Activated CD8-positive, alpha-beta memory T cell treated with anti-CD3 and anti-CD28 coated beads, Interleukin-2, amount 10 ng/mL, durations not matched to agents 7 days and 5 days (primary cell): ENCODE measurements at regions not wholly inside any gene's neighbourhood (a gene's known extent, or its start where the extent isn't known, plus 50 kb on each side); places are given as distances from the start of the nearest gene placed in this dataset.

Experiments
- ATAC-seq: fragments of 150-1000 bp; cut with Tn5 transposase; one replicate; pipeline ENCODE4 v1.10.0; 2021; ENCODE audit warnings: moderate library complexity
- CTCF ChIA-PET: fragments of 350-600 bp; sonication (Branson Sonifier 250); formaldehyde crosslinking; loops from one replicate; lab custom pipeline; 2021; ENCODE audit warnings: antibody characterized with exemption; lab: Charles Lee
- DNase-seq: peaks from one replicate; pipeline ENCODE4 v3.0.0-alpha.2; 2020
- H3K27ac Mint-ChIP-seq: one replicate; pipeline ENCODE4 v1.8.0; 2021; ENCODE audit warnings: mild to moderate bottlenecking, mixed read lengths
- H3K27me3 Mint-ChIP-seq: one replicate; pipeline ENCODE4 v1.8.0; 2021; ENCODE audit warnings: mixed read lengths
- H3K36me3 Mint-ChIP-seq: one replicate; pipeline ENCODE4 v1.8.0; 2021; ENCODE audit warnings: mild to moderate bottlenecking, mixed read lengths
- H3K4me1 Mint-ChIP-seq: one replicate; pipeline ENCODE4 v1.8.0; 2021; ENCODE audit warnings: mixed read lengths
- H3K4me3 Mint-ChIP-seq: one replicate; pipeline ENCODE4 v1.8.0; 2021; ENCODE audit warnings: mild to moderate bottlenecking, moderate library complexity, mixed read lengths
- H3K9me3 Mint-ChIP-seq: one replicate; pipeline ENCODE4 v1.8.0; 2022; ENCODE audit warnings: low read depth, mixed read lengths

- H3K27me3 Mint-ChIP-seq = peaks cover 52% of the 10 kb centered on the region
- H3K36me3 Mint-ChIP-seq = no peaks in the 10 kb centered on the region
- no peaks in the 10 kb centered on the region for H3K4me1 Mint-ChIP-seq
- H3K9me3 Mint-ChIP-seq = no peaks in the 10 kb centered on the region
- H3K4me3 Mint-ChIP-seq = no peak overlapping the region
- CTCF ChIA-PET = no interaction called here
- no peak overlapping the region for H3K27ac Mint-ChIP-seq
- no peak for DNase-seq
- ATAC-seq = no peak
Measured at GRCh38 chr3:40990062-40990456, 209.2 kb upstream of the CTNNB1 start.

- H3K27ac Mint-ChIP-seq = no peak overlapping the region
- DNase-seq = no peak
- no peaks in the 10 kb centered on the region for H3K36me3 Mint-ChIP-seq
- H3K9me3 Mint-ChIP-seq = no peaks in the 10 kb centered on the region
- CTCF ChIA-PET = no interaction called here
- H3K4me3 Mint-ChIP-seq = no peak overlapping the region
- no peak for ATAC-seq
- peaks cover 42% of the 10 kb centered on the region for H3K27me3 Mint-ChIP-seq
- no peaks in the 10 kb centered on the region for H3K4me1 Mint-ChIP-seq
Measured at GRCh38 chr3:40992023-40992422, 207.3 kb upstream of the CTNNB1 start.

- H3K27ac Mint-ChIP-seq = no peak overlapping the region
- H3K4me1 Mint-ChIP-seq = no peaks in the 10 kb centered on the region
- DNase-seq (no peak), ATAC-seq (no peak)
- no peak overlapping the region for H3K4me3 Mint-ChIP-seq
- peaks cover 29% of the 10 kb centered on the region for H3K27me3 Mint-ChIP-seq
- no peaks in the 10 kb centered on the region for H3K36me3 Mint-ChIP-seq
- CTCF ChIA-PET = no interaction called here
- no peaks in the 10 kb centered on the region for H3K9me3 Mint-ChIP-seq
Measured at GRCh38 chr3:40994611-40995010, 204.7 kb upstream of the CTNNB1 start.

GRCh38 chr3:40995271-40995670 lies 204.0 kb upstream of the CTNNB1 start:
- peaks cover 30% of the 10 kb centered on the region for H3K27me3 Mint-ChIP-seq
- CTCF ChIA-PET = no interaction called here

GRCh38 chr3:40996382-40996781 lies 202.9 kb upstream of the CTNNB1 start:
- no peaks in the 10 kb centered on the region for H3K36me3 Mint-ChIP-seq
- CTCF ChIA-PET = no interaction called here

More at GRCh38 chr3:40995271-40995670, 204.0 kb upstream of the CTNNB1 start:
- Mint-ChIP-seq H3K4me3 (no peak overlapping the region), H3K4me1 (no peaks in the 10 kb centered on the region), H3K9me3 (no peaks in the 10 kb centered on the region), H3K27ac (no peak overlapping the region), H3K36me3 (no peaks in the 10 kb centered on the region)
- no peak for DNase-seq
- no peak for ATAC-seq

GRCh38 chr3:40996827-40997710 lies 202.2 kb upstream of the CTNNB1 start:
- Mint-ChIP-seq H3K27me3 (peaks cover 36% of the 10 kb centered on the region), H3K9me3 (no peaks in the 10 kb centered on the region), H3K4me1 (no peaks in the 10 kb centered on the region), H3K27ac (no peak overlapping the region), H3K4me3 (no peak overlapping the region), H3K36me3 (no peaks in the 10 kb centered on the region)
- DNase-seq (no peak), ATAC-seq (no peak)
- CTCF ChIA-PET = no interaction called here

More at GRCh38 chr3:40996382-40996781, 202.9 kb upstream of the CTNNB1 start:
- Mint-ChIP-seq H3K27ac (no peak overlapping the region), H3K9me3 (no peaks in the 10 kb centered on the region), H3K4me1 (no peaks in the 10 kb centered on the region), H3K27me3 (peaks cover 36% of the 10 kb centered on the region), H3K4me3 (no peak overlapping the region)
- DNase-seq (no peak), ATAC-seq (no peak)

- DNase-seq = no peak
- CTCF ChIA-PET = no interaction called here
- Mint-ChIP-seq H3K27ac (no peak overlapping the region), H3K36me3 (no peaks in the 10 kb centered on the region), H3K4me1 (no peaks in the 10 kb centered on the region), H3K9me3 (no peaks in the 10 kb centered on the region), H3K4me3 (no peak overlapping the region), H3K27me3 (peaks cover 37% of the 10 kb centered on the region)
- ATAC-seq = no peak
Measured at GRCh38 chr3:40997711-40998519, 201.4 kb upstream of the CTNNB1 start.

- DNase-seq (no peak), ATAC-seq (no peak)
- CTCF ChIA-PET = no interaction called here
- Mint-ChIP-seq H3K27ac (no peak overlapping the region), H3K9me3 (no peaks in the 10 kb centered on the region), H3K4me3 (no peak overlapping the region), H3K36me3 (no peaks in the 10 kb centered on the region), H3K27me3 (peaks cover 35% of the 10 kb centered on the region), H3K4me1 (no peaks in the 10 kb centered on the region)
Measured at GRCh38 chr3:40999682-41000081, 199.6 kb upstream of the CTNNB1 start.

- H3K27me3 Mint-ChIP-seq = peaks cover 40% of the 10 kb centered on the region
- H3K9me3 Mint-ChIP-seq = no peaks in the 10 kb centered on the region
- no peaks in the 10 kb centered on the region for H3K36me3 Mint-ChIP-seq
- no peak overlapping the region for H3K4me3 Mint-ChIP-seq
- H3K27ac Mint-ChIP-seq = no peak overlapping the region
- CTCF ChIA-PET = no interaction called here
- DNase-seq = no peak
- no peaks in the 10 kb centered on the region for H3K4me1 Mint-ChIP-seq
- ATAC-seq = no peak
Measured at GRCh38 chr3:41000471-41000870, 198.8 kb upstream of the CTNNB1 start.

GRCh38 chr3:41001556-41001955 lies 197.7 kb upstream of the CTNNB1 start:
- Mint-ChIP-seq H3K36me3 (no peaks in the 10 kb centered on the region), H3K4me1 (no peaks in the 10 kb centered on the region), H3K9me3 (no peaks in the 10 kb centered on the region), H3K4me3 (no peak overlapping the region), H3K27me3 (peaks cover 42% of the 10 kb centered on the region), H3K27ac (no peak overlapping the region)
- ATAC-seq = no peak
- CTCF ChIA-PET = no interaction called here
- DNase-seq = no peak

GRCh38 chr3:41002104-41002503 lies 197.2 kb upstream of the CTNNB1 start:
- CTCF ChIA-PET = no interaction called here
- no peak overlapping the region for H3K27ac Mint-ChIP-seq

GRCh38 chr3:41007399-41007798 lies 191.9 kb upstream of the CTNNB1 start:
- DNase-seq (no peak), ATAC-seq (no peak)
- CTCF ChIA-PET = no interaction called here
- H3K27ac Mint-ChIP-seq = no peak overlapping the region
- no peaks in the 10 kb centered on the region for H3K36me3 Mint-ChIP-seq
- H3K27me3 Mint-ChIP-seq = peaks cover 39% of the 10 kb centered on the region
- H3K9me3 Mint-ChIP-seq = peaks cover 5% of the 10 kb centered on the region
- H3K4me1 Mint-ChIP-seq = no peaks in the 10 kb centered on the region
- H3K4me3 Mint-ChIP-seq = no peak overlapping the region

More at GRCh38 chr3:41002104-41002503, 197.2 kb upstream of the CTNNB1 start:
- H3K27me3 Mint-ChIP-seq = peaks cover 47% of the 10 kb centered on the region
- no peaks in the 10 kb centered on the region for H3K36me3 Mint-ChIP-seq
- no peaks in the 10 kb centered on the region for H3K4me1 Mint-ChIP-seq
- no peaks in the 10 kb centered on the region for H3K9me3 Mint-ChIP-seq
- H3K4me3 Mint-ChIP-seq = no peak overlapping the region
- ATAC-seq (no peak), DNase-seq (no peak)

- Mint-ChIP-seq H3K27ac (no peak overlapping the region), H3K36me3 (no peaks in the 10 kb centered on the region), H3K27me3 (peaks cover 24% of the 10 kb centered on the region), H3K4me1 (no peaks in the 10 kb centered on the region), H3K9me3 (peaks cover 5% of the 10 kb centered on the region), H3K4me3 (no peak overlapping the region)
- CTCF ChIA-PET = no interaction called here
- ATAC-seq (no peak), DNase-seq (no peak)
Measured at GRCh38 chr3:41011854-41012253, 187.5 kb upstream of the CTNNB1 start.

- H3K36me3 Mint-ChIP-seq = no peaks in the 10 kb centered on the region
- H3K4me1 Mint-ChIP-seq = no peaks in the 10 kb centered on the region
- peaks cover 19% of the 10 kb centered on the region for H3K27me3 Mint-ChIP-seq
- H3K4me3 Mint-ChIP-seq = no peak overlapping the region
- no peak overlapping the region for H3K27ac Mint-ChIP-seq
- no peaks in the 10 kb centered on the region for H3K9me3 Mint-ChIP-seq
- DNase-seq = no peak
- ATAC-seq = no peak
- CTCF ChIA-PET = no interaction called here
Measured at GRCh38 chr3:41018855-41019254, 180.4 kb upstream of the CTNNB1 start.
